Globus pallidus (tissue), 1 donor: ENCODE measurements at regions not wholly inside any gene's neighbourhood (a gene's known extent, or its start where the extent isn't known, plus 50 kb on each side); places are given as distances from the start of the nearest gene placed in this dataset.

Source experiments
- DNase-seq: peaks from one replicate; pipeline ENCODE4 v3.0.0-alpha.2; 2015; ENCODE audit warnings: low spot score

GRCh38 chr7:45235905-45236304 lies 78.3 kb downstream of the RAMP3 start:
- DNase-seq: no peak

DNA sequence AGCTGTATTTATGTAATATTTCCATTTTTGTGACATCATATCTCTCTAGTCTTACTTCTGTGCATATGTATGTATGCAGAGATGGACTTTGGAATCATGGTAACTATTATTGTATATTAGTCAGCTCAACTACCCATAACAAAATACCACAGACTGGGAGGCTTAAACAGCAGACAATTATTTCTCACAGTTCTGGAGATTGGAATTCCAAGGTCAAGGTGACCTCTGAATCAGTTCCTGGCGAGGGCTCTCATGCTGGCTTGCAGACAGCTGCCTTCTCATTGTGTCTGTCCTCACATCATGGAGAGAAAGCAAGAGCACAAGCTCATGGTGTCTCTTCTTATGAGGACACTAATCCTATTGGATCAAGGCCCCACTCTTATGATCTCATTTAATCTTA lies 79.1 kb downstream of the RAMP3 start:
- DNase-seq: no peak

DNA sequence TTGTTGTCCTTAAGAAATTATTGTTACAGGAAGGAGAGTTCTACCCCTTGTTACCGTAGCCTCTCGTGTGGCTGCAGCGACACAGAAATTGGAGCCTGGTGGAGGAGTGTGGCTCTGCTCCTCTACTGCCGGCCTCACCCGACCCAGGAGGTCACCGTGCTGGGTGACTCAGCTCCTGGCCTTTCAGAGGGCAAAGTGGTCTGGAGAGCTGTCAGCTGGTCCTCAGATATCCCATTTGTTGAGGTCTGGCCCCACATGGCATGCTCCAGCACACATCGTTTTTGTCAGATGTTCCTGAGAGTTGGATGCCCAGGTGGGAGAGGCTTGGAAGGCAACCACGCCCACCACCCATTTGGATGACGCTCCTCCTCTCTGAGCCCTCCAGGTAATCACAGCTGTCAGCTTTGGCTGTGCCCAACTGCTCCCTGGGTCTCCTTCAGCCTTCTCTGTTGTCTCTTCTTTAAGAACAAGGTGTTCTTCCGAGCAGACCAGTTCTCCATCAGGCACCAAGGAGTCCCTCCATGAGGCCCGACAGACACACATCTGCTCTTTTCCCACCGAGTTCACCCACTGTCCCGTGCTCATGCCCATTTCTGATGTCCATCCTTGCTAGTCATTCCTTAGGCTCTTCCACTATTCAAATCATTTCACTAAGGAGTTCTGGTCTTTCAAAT lies 80.3 kb downstream of the RAMP3 start:
- no peak for DNase-seq

GRCh38 chr7:45238806-45239205 lies 81.2 kb downstream of the RAMP3 start:
- no peak for DNase-seq

- no peak for DNase-seq
These were observed 81.9 kb downstream of the RAMP3 start for GRCh38 chr7:45239486-45239885.

- DNase-seq: no peak
These were observed 82.7 kb downstream of the RAMP3 start for GRCh38 chr7:45240273-45240771.

DNA sequence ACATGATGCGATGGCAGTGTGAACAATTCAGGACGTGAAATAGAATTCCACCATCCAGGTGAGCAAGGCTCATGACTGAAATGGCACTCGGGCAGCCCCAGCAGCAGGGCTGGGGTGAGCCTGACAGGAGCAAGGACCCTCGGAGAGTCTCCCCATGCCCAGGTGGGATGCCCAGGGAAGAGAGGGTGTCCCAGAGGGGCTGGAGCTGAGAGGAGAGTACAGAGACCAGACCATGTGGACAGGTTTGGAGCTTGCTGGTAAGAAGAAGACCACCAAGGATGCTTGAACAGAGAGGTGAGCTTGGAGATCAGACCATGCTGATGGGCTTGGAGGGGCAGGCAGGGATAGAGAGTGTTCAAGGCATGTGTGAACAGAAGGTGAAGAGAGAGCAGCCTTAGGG lies 83.3 kb downstream of the RAMP3 start:
- no peak for DNase-seq

DNA sequence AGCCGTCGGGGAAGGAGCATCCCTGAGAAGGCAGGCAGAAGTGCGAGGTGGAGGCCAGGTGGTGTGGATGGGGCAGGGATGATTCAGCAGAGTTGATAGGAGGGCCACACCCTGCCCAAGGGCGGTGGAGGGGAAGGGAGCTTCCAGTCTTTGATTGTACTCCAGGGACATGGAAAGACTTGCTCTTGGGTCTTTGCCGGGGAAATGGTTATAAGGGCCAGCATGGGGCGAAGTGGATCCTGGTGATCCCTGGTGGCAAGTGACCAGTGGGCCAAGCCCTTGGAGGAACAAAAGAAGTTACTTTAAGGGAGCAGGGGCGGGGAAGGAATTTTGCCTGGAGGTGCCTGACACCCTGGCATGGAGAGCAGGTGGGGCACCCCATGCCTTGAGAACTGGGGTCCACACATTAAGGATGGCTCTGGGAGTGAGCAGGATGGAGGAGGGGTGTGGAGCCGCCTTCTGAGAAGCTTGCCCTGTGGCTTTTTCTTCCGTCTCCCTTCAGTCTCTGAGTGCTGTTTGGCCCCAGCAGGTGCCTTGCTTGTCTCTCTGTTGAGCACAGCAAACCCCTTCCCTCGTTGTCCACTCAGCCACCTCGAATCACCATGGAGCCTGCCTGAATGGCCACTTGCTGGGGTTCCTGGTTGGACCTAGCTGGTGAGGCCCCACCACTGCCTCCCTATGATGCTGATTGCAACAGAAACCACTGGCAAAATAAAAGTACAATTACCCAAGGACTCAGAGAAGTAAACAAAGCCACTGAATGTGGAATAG lies 83.9 kb downstream of the RAMP3 start:
- no peak for DNase-seq

DNA sequence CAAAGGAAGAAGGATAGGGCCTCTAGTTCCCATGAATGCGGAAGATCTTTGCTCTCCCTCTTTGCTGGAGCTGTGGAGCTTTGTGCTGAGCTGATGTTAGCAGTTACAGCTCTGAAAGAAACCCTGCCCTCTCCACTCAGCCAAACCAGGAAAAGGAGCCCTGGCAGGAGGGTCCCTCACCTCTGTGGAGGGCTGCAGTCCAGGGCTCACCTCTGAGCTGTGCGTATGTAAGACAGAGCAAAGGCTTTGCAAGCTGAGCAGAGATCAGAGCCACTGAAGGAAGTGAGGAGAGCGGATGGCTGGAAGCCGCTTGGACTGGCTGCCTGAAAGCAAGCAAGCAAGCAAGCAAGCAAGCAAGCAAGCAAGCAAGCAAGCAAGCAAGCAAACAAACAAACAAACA lies 84.7 kb downstream of the RAMP3 start:
- no peak for DNase-seq

DNA sequence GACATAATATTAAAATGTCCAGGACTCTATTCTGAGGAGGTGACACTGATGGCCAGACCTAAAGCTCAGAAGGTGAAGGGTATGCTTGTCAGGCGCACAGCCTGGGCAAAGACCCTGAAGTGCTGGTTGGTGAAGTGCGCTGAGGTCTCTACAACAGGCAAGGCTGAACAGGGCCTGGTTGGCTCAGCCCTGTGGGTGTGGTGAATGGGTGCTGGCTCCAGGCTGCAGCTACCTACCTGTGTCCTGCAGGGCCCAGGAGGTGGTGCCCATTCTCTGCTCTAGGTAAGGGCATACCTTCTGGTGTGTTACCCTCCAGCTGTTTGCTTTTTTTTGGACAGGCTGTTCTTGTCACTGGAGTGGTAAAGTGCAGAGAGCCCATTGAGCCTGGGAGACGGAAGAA lies 85.1 kb downstream of the RAMP3 start:
- no peak for DNase-seq

- DNase-seq: no peak
These were observed 87.4 kb downstream of the RAMP3 start for GRCh38 chr7:45244981-45245380.

- no peak for DNase-seq
These were observed 88.7 kb downstream of the RAMP3 start for GRCh38 chr7:45246339-45246738.

- no peak for DNase-seq
These were observed 94.7 kb downstream of the RAMP3 start for GRCh38 chr7:45252248-45252647.

- DNase-seq: no peak
These were observed 95.3 kb downstream of the RAMP3 start for GRCh38 chr7:45252857-45253256.

- no peak for DNase-seq
These were observed 95.8 kb downstream of the RAMP3 start for GRCh38 chr7:45253368-45253767.

- no peak for DNase-seq
These were observed 97.6 kb downstream of the RAMP3 start for GRCh38 chr7:45255187-45255586.

GRCh38 chr7:45256309-45256708 lies 98.7 kb downstream of the RAMP3 start:
- no peak for DNase-seq

DNA sequence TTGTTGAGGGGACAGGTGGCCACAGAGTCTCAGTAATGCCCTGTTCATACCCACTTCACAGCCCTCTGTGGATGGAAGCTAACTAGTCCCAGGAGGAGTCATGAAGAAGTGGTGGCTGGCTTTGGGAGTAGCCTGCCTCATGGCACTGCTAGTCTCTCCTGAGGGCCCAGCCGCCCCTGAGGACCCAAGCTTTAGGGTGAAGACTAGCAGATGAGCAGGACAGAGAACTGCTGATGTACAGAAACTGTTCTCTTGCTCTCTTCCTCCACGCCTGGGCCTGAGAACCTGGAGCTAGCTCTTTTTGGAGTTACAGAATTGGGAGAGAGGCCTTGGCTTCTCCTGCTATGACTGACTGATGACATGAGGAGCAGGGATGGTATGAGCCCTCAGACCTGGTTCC lies 99.2 kb downstream of the RAMP3 start:
- no peak for DNase-seq

GRCh38 chr7:45257284-45257683 lies 99.7 kb downstream of the RAMP3 start:
- no peak for DNase-seq

DNA sequence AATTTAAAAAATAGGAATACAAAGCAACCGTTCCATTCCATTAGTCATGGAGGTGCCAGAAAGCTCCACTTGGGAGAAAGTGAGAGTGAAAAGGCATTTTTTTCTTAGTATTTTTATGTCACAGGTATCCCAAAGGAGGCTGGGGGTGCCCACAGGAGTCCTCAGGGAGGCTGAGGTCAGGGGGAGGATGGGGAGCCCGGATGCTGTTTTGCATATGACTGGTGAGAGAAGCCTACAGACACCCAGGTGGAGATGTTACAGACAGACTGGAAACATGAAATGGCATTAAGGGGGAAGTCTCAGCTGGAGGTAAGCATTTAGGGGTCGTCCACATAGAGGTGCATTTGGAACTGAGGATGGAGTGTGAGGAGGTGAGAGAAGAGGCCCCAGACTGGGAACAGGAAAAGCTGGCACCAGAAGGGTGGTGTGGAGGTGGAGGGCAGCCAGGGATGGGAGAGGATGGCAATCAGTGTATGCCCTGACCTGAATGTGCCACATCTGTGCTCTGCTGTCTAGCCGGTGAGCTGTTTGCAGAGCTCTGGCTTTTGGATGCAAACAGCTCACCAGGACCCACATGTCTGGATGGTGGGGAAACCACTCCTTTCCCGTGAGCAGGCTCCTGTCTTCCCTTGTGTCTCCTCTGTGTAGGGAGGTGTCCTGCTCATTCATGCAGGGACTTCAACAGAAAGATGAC lies 101.1 kb downstream of the RAMP3 start:
- DNase-seq: no peak

- no peak for DNase-seq
These were observed 101.6 kb downstream of the RAMP3 start for GRCh38 chr7:45259227-45259596.

DNA sequence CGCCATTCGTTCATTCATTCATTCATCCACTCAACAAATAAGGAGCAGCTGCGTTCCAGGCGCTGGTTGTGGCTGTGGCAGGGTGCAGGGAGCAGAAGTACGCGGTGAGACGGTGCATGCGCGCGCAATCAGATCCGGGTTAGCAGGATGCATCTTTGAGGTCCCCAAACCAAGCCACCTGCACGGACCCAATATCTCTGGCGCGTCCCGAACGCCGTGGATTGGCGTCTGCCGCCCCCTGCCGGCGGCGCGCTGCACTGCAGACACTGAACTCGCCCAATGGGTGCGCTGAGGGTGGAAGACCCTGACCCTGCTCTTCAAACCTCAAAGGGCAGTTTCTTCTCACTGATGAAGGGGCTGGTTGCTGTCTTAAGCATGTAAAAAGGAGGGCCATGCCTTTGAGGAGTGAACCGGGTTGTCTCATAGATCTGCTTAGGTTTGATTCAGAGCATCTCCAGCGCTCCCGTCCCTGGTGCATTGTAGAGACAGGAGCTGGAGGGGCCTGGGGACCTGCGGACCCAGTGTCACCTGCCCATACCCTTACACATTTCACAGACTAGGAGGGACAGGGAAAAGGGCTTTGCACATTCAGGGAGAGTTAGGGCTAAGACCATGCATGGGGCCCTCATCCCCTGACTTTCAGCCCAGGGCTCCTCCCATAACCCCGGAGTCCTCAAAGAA lies 102.5 kb downstream of the RAMP3 start:
- DNase-seq: peak; percentile 34

DNA sequence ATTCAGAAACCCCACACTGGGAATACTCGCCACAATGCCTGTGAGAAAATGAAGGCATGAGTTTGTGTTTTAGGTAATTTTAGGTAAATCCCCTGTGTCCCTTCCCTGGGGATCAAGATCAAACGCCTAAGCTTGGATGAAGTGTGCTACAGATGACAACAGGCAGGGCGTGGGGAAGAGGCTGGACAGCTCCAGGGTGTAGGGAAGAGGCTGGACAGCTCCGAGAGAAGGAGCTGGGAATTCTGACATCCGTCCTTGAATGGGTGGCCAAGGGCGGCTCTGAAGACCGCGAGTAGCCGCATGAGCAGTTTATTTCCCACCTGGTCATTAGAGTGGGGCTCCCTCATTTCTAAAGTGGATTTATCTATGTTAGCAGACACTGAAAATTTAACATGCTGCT lies 109.7 kb downstream of the RAMP3 start:
- no peak for DNase-seq
